Embryonic facial prominence (tissue), 1 donor: ENCODE measurements at regions not wholly inside any gene's neighbourhood (a gene's known extent, or its start where the extent isn't known, plus 50 kb on each side); places are given as distances from the start of the nearest gene placed in this dataset.
"Not testable (repeated sequence)": the region's sequence is repeated elsewhere in the genome, so short reads cannot be mapped to it uniquely, and the experiment has no call there.

Source experiments
- DNase-seq: peaks from one replicate; pipeline ENCODE4 v3.0.0-alpha.2; 2016; ENCODE audit errors: extremely low spot score

DNA sequence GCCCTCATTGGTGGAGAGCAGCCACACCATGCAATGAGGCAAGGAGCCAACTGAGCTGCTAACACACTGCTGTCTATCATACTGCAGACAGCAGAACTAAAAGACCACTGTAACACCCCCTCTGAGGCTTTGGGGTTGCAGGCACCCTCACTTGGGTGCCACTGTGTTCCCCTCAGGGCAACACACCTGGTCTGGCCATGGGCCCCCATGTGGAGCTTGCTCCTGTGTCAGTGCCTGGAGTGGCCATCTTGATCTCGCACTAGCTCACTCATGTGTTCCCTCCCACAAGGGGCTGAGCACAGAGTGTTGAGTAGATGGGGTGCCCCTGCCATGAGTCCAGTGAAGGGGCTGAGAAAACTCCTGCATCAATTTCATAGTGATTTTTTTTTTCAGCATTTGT, 532.4 kb upstream of the FTMT start:
- DNase-seq: no peak

DNA sequence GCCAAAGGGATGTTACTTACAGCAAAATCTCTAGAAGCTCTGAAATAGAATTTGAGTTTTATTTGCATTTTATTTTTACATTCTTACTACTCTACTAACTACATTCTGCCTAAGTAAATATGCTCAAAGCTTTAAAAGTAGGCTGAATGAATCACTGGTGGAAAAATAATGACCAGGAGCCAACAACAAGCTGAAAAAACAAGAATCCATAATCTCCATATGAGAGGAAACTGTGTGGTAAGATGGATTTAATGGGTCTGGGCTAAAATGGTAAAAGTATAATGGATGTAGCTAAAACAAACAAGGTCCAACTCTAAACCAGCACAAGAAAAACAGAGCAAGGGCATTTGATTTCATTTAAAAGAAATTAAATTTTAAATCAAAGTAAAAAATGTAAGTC, 525.8 kb upstream of the FTMT start:
- DNase-seq: no peak

DNA sequence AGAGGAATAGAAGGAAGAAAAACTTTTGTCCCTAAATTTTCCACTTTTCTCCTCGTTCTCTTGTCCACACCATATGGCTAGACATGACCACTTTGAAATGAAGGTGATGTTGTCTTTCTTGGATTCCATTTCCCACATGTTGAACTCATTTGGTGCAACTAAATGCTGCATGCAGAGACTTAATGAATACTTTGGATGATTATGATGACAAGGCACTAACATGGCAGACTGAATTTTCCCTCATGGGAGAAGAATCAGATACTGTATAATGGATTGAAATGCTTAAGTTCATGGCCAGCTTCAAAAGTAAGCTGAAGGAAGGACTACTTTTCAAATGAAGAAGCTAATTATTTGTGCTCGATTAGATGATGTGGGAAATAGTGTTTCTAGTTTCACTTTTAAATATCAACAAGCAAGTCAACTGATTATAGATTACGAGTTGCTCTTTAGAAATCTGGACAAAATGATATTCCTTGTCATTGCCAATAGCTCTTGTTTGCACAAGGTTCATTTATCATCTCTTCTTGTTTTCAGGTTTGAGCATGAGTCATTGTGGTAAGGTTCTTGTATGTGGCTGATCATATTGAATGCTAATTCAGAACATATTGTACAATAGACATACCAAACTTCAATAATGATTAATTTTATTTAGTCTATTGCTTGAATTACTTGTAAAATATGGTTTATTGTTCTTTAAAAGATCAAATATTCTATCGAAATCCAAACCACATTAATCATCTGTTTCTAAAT, 501.3 kb upstream of the FTMT start:
- DNase-seq: peak; percentile 9

DNA sequence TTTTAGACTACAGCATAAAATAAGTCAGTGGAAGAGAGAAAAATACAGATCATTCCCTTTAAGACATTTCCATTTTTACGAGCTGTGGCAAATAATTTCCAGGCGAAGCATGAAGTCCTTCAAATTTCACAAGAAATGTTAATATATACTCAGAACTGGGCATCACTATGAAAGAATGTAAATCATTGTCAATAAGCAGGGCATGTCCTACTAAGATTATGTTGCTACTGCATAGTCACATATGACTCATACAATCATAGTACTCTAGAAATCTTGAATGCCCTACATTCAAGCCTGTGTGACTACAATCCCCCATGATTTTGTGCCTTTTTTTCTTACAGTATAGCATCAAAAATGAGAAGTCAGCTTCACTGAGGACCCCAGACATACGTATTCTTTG, 485.2 kb upstream of the FTMT start:
- no peak for DNase-seq

DNA sequence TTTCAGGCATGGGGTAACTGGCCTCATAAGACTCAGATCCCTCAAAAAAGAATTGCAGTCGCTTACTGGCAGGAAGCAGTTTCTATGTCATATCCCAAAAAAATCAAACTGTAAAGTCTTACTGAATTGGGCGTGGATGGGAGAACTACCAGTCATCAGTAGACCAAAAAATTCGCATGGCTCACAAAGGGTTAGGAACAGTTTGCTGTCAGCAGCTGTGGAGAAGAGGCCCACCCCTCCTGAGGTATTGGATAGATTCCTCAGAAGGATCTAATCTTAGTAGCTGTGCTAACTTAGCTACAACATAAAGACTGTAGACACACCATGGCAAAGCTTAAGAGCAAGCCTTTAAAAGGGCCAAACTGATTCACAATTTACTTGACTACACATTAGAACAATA, 478.3 kb upstream of the FTMT start:
- no peak for DNase-seq

DNA sequence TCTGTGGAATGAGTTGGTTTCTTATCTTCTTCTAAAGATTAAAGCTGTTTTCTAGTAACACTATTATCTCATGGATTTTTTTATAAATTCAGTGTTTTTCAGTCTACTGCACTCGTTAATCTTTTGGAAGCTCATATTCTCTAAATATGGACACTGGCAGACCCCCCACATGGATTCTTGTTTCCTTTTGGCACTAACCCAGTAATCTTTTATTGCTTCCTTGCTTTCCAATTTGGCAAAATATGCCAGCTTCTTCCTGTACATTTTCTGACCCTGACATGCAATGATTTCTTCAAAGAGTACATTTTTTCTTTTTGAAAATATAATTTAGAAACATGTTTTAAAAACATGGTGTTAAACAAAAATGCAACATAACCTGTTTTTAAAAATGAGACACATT, 474.2 kb upstream of the FTMT start:
- DNase-seq: no peak

DNA sequence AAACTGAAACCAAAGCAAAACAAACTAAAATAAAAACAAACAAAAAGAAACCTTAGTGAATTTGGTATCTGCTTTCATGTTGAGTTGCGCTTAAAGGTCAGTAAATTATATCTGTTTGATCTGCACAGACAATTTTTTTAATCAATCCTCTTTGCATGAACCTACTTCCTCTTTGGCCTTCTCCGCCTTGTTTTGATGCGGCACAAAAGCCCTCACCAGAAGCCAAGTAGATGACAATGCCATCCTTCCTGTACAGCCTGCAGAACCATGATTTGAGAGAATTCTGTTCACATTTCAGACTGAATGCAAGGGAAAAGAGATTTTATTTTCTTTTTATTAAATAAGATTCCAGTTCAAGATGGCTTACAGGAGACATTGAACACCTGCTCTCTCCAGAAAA, 473.6 kb upstream of the FTMT start:
- DNase-seq: no peak

DNA sequence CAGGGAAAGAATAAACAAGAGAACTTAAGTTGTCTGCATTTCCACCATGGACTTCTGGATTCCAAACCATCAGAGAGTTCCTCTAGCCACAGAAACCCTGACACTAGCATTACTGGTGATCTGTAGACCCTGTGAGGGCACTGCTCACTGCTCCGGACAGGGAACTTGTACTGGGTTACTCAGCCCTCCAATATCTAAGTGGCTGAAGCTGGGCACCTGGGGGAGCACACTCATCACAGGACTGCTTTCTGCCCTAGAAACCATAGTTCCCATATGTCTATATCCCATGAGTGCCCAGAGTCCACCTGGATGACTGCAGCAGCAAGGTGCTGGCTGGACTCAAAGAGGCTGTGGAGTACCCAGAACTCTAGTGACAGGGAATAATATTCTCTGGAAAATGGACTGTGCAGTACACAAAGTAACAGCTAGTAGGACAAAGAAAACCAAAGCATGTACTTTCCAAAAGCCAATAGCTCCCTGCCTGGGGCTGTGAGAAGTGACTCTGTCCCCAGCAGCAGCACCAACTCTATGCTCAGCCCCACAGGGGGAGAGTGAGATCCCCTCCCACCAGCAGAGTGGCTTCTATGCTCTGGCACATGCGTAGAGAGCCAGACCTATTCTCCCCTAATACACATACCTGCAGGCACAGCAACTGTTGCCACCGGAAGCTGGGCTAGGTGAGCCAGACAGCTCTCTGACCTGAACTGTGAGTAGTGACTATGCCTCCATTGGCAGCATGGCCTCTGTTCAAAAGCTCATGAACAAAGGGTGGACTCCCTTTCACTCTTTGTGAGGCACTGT, 472.9 kb upstream of the FTMT start:
- DNase-seq: no peak

DNA sequence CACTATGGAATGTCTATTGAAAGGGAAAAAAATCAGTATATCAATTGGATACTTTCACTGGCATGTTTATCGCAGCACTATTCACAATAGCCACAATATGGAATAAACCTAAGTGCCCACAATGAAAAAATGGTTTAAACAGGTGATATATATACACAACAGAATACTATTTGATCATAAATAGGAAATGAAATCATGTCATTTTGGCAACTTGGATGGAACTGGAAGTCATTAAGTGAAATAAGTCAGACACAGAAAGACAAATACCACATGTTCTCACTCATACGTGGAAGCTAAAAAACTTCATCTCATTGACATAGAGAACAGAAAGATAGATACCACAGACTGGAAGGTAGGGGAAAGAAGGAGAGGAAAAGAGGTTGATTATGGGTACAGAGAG, 471.6 kb upstream of the FTMT start:
- no peak for DNase-seq

DNA sequence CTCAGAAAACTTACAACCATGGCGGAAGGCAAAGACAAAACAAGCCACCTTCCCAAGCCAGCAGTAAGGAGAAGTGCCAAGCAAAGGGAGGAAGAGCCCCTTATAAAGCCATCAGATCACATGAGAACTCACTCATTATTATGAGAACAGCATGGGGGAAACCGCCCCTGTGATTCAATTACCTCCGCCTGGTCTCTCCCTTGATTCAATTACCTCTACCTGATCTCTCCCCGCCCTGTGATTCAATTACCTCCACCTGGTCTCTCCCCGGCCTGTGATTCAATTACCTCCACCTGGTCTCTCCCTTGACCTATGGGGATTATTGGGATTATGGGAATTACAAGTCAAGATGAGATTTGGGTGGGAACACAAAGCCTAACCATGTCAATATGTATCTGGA, 467.3 kb upstream of the FTMT start:
- no peak for DNase-seq

DNA sequence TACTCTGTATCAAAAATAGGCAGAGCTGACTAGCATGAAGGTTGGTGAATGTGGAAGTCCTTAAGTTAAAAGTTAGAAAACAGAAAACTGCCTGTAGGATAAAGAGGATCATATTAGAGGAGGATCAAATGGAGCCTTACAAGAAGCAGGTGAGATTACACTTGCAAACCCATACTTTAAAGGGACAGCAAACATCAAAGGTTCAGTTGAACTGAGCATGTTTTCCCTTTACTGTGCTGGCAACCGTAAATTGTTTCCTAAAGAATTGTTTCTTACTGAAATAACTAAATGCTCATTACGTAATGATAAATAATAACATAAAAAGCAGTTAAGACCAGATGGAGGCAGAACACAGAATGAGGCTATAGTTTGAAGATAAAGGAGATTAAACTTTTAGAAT, 465.3 kb upstream of the FTMT start:
- DNase-seq: no peak

DNA sequence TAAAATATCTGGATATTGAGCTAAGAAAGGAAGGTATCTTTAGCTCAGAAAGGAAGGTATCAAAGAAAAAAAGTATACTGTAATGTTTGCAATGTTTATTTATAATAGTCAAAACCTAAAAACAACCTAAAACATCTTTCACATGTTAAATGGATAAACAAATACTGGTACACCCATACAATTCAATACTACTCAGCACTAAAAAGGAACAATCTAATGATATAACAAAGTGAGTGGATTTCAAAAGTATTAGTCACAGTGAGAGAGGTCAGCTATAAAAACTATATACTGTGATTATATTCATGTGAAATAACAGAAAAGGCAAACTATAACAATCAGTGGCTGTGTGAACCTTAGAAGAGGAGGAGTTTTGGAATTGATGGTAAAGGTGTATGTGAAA, 455.0 kb upstream of the FTMT start:
- no peak for DNase-seq

DNA sequence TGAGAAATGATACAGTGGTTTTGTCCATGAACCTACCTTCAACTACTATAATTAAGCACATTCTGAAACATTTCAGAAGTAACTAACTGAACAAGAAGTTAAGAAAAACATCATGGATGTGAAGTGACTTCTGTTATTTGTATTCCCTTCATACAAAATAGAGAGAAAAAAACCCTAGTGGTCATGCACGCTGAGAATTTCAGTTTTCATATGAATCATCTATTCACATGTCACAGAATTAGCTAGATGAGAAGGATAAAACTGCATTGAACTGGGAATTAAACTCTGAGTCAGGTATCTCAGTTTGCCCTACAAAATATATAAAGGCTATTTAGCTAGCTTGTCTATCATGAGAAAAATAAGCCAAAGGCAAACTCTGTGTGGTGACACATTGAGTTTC, 451.8 kb upstream of the FTMT start:
- no peak for DNase-seq

DNA sequence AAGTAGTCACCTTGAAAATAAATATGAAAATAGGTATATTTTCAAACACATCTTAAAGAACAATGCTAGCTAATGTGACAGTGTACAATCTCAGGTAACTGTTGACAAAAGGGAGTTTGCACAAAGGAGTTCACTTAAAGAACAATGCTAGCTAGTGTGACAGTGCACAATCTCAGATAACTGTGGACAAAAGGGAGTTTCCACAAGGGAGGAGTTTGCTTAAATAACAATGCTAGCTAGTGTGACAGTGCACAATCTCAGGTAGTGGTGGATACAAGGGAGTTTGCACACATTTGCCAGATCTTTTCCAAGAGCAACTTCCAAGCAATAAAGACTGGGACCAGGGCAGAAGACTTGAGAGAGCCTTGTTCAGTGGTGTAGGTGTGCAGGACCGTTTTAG, 442.9 kb upstream of the FTMT start:
- DNase-seq: no peak

DNA sequence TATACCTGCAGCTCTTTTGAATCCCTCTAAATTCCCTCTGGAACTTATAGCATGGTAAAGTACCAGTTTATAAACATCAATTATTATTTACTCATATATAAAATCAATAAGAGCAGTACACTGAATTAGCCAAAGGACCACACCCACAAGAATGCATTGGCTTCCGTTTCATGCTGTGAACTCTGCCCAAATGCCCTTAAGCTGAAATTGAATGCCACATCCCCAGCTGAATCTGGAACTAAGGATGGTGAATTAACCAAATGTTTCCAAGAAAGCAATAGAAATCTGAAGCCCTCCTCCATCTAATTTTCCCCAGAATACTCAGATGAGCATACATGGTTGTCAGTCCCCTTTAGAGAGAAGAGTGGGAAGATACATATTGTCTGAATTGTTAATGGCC, 436.4 kb upstream of the FTMT start:
- DNase-seq: no peak

DNA sequence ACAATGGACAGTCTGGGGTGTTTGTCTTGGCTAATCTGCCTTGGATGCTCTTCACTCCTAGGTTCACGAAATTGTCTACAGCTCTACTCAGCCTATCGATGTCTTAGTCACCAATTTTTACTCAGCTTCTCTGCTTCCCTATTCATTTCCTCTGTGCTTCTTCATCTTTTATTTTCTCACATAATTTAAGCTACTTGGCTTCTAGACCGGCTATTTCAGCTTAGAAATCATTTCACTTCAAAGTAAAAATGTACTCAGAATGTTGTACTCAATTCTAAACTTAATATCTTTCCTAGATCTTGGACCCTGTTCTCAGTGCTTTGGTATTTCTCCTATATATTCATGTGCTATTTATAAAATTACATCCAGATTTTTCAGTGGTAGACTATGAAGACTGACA, 430.0 kb upstream of the FTMT start:
- no peak for DNase-seq

DNA sequence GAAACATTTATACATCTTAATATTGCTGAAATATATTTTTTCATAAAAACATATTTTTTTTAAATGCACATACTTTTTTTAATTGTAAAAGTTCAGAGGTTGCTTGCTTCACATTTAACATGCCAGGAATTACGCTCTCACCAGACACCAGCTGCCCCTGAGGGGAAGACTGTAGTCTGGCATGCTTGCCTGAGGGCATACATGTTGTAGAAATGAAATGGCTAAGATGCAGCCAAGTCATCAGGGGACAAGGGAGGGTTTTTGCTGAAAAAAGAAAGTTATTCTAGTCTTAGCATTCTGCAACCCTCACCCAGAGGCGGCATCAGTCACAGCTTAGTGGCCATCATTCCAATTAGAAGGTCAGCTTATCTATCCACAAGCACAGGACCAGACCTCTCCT, 426.7 kb upstream of the FTMT start:
- no peak for DNase-seq

DNA sequence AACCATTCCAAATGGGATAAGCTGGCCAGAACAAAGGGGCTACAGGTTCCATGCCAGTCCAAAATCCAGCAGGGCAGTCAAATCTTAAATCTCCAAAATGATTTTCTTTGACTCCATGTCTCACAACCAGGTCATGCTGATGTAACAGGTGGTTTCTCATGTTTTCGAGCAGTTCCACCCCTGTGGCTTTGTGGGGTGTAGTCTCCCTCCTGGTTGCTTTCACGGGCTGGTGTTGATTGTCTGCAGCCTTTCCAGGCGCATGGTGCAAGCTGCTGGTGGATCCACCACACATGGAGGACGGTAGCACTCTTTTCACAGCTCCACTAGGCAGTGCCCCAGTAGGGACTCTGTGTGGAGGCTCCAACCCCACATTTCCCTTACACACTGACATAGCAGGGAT, 425.5 kb upstream of the FTMT start:
- no peak for DNase-seq

DNA sequence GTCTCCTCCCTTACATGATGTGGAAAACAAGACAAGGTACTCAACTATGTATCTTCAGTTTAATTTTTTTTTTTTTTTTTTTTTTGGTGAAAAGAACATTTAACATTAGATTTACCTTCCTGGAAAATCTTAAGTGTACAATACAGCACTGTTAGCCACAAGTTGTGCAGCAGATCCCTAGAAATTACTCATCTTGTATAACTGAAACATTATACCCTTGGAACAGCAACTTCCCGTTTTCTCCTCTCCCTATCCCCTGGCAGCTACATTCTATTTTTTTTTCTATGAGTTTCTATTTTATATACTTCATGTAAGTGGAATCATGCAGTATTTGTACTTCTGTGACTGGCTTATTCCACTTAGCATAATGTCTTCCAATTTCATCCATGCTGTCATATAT, 421.9 kb upstream of the FTMT start:
- no peak for DNase-seq

DNA sequence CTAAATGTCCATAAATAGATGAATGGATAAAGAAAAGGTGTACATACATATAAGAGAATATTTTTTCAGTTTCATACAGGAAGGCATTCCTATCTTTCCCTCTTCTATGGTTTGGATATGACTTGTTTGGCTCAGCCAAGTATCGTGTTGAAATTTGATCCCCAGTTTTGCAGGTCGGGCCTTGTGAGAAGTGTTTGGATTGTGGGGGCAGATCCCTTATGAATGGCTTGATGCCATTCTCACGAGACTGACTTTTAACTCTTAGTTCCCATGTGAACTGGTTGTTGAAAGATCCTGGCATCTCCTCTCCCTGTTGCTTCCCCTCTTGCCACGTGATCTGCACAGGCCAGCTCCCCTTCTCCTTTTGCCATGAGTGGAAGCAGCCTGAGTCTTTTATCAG, 421.1 kb upstream of the FTMT start:
- DNase-seq: no peak

DNA sequence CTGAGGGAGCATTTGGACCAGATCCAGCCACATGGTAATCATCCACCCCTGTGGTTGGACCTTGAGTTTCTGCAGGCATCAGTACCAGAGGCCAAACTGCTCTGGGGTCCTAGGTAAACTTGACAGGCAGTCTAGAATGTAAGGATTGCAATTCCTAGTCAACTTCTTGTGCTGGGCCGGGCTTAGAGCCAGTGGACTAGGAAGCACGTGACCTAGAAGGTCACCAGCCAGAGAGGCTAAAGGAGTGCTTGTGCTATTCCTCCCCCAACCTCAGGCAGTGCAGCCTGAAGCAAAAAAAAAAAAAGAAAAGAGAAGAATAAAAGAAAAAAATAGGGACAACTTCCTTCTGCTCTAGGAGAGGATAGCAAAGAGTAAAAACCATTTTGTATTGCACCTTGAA, 406.2 kb upstream of the FTMT start:
- DNase-seq: no peak

DNA sequence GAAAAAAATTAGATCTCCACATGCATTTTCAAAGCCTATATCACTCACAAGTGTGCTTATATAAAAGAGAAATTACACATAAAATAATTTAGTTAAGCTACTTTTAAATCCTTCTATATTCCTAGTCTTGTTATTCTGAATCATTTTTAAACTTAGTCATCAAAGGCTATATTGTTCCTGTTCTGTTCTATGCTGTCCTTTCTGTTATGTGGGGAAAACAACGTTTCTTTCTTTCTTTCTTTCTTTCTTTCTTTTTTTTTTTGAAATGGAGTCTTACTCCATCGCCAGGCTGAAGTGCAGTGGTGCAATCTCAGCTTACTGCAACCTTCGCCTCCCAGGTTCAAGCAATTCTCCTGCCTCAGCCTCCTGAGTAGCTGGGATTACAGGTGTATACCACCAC, 389.2 kb upstream of the FTMT start:
- no peak for DNase-seq

DNA sequence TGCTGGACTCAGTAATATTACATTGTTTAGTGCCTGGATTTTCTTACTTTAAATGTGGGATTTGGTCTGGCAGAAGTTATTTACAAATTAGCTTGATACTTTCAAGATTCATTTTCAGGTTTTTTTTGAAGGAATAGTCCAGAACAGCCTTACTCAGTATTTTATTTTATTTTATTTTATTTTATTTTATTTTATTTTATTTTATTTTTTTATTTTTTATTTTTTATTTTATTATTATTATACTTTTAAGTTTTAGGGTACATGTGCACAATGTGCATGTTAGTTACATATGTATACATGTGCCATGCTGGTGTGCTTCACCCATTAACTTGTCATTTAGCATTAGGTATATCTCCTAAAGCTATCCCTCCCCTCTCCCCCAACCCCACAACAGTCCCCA, 380.5 kb upstream of the FTMT start:
- DNase-seq: not testable (repeated sequence)

DNA sequence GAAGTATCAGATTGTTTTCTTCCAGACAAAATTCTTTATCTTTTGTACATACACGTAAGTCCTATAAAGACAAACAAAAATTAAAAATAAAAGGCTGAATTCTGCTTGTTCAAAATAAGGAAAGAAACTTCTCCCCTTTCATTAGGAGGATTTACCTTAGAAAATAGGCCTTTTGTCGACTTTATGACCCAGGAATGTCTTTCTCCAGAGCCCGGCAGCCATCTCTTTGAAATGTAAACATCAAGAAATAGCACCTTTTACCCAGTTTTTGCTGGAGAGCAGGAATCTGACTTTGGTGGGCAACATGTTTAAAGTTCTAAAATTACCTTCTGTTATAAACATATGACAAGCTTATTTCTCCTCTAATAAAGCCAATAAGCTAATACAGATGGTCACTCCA, 373.0 kb upstream of the FTMT start:
- DNase-seq: no peak
